MV-4-11 (cell line): ENCODE measurements at regions not wholly inside any gene's neighbourhood (a gene's known extent, or its start where the extent isn't known, plus 50 kb on each side); places are given as distances from the start of the nearest gene placed in this dataset.

Experiments
- DNase-seq: peaks from one replicate; lab custom pipeline; 2025; lab: John Stamatoyannopoulos, UW

GRCh38 chr3:165903885-165904630 is 66.8 kb upstream of the BCHE start:
- DNase-seq, result no peak

DNA sequence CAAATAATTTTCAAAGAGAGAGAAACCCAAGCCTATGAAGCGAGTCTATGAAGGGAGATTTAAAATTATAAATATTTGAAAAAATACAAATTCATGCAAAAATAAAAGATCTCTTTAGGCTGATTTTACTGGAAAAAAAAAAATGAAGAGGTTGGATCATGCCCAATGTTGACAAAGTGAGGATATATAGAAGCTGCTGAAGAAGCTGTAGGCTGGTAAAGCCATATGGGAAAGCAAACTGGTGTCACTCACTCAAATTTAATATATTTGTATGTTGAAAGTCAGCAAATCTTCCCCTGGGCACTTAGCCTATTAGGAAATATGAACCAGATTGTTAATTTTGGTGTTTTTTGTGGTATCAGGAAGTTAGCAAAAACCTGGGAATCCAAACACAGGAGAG is 61.8 kb upstream of the BCHE start:
- DNase-seq, result no peak

DNA sequence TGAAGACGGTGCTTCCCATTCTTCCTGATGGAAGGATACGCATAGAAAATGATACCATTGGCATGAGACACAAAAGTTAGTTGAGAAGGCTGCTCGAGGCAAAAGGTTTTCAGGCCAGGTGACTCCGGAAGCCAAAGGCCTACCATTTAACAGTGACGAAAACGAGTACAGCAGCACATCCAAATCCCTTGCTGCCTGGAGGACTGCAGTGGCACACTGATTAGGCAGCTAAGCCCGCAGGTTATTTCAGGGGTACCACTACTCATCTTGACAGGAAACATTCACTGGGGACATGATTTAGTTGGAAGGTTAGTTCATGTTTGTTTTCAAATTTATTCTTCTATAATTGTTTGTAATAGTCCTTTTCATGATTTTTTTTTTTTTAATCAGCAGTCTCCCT is 59.9 kb upstream of the BCHE start:
- no peak for DNase-seq

DNA sequence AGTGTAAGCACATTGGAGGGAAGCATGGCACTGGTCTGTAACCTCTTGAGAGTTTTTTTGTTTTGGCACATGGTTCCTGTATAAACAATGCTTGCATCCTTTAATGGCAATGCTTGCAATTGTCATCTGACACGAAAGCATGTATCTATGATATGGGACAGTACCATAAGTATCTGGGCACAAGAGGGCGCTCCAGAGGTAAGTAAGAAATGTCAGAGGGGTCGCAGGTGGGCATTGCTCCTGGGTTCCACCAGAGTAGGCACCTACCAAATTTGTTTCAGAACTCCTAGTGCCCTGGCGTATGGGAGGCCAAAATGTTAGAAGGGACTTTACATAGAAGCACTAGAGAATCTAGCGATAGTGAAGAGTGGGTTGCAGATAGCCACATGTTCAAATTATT is 58.7 kb upstream of the BCHE start:
- no peak for DNase-seq

- DNase-seq, result no peak
These were observed 55.3 kb upstream of the BCHE start for GRCh38 chr3:165892565-165892964.
